HG03520 (cell line): ENCODE measurements at regions not wholly inside any gene's neighbourhood (a gene's known extent, or its start where the extent isn't known, plus 50 kb on each side); places are given as distances from the start of the nearest gene placed in this dataset.

Experiments used
- ATAC-seq: cut with Tn5 transposase; IDR thresholded peaks from one replicate; pipeline ENCODE4 v1.9.1; 2021; ENCODE audit warnings: mild to moderate bottlenecking, moderate library complexity; ENCODE audit not compliant: unreplicated experiment

GRCh38 chr13:110826861-110827672 lies 87.8 kb downstream of the ANKRD10 start:
- no peak for ATAC-seq
